NK-92 treated with Interleukin-12 subunit alpha and Interleukin-12 subunit beta, amount 100 ng/mL, for 24 hours (cell line): ENCODE measurements at regions not wholly inside any gene's neighbourhood (a gene's known extent, or its start where the extent isn't known, plus 50 kb on each side); places are given as distances from the start of the nearest gene placed in this dataset.

Experiments
- DNase-seq: peaks from one replicate; lab custom pipeline; 2025; lab: John Stamatoyannopoulos, UW

- DNase-seq: no peak
These were observed 727.9 kb upstream of the SEMA6A start for GRCh38 chr5:117302473-117302872.

- DNase-seq: no peak
These were observed 725.3 kb upstream of the SEMA6A start for GRCh38 chr5:117299936-117300328.

GRCh38 chr5:117299224-117299935 lies 724.8 kb upstream of the SEMA6A start:
- no peak for DNase-seq

- no peak for DNase-seq
These were observed 722.2 kb upstream of the SEMA6A start for GRCh38 chr5:117296872-117297271.

GRCh38 chr5:117295941-117296340 lies 721.3 kb upstream of the SEMA6A start:
- no peak for DNase-seq

- no peak for DNase-seq
These were observed 712.2 kb upstream of the SEMA6A start for GRCh38 chr5:117286813-117287212.

- DNase-seq: no peak
These were observed 697.0 kb upstream of the SEMA6A start for GRCh38 chr5:117271656-117272055.

- DNase-seq: no peak
These were observed 691.7 kb upstream of the SEMA6A start for GRCh38 chr5:117266280-117266679.

- DNase-seq: no peak
These were observed 688.6 kb upstream of the SEMA6A start for GRCh38 chr5:117263231-117263630.

GRCh38 chr5:117262572-117263131 lies 688.0 kb upstream of the SEMA6A start:
- no peak for DNase-seq

GRCh38 chr5:117261948-117262571 lies 687.4 kb upstream of the SEMA6A start:
- DNase-seq: no peak

GRCh38 chr5:117255211-117256027 lies 680.8 kb upstream of the SEMA6A start:
- no peak for DNase-seq

GRCh38 chr5:117252566-117252965 lies 677.9 kb upstream of the SEMA6A start:
- no peak for DNase-seq

GRCh38 chr5:117249086-117249815 lies 674.6 kb upstream of the SEMA6A start:
- DNase-seq: no peak

- no peak for DNase-seq
These were observed 671.8 kb upstream of the SEMA6A start for GRCh38 chr5:117246424-117246823.

- DNase-seq: no peak
These were observed 670.5 kb upstream of the SEMA6A start for GRCh38 chr5:117245130-117245529.

- no peak for DNase-seq
These were observed 667.4 kb upstream of the SEMA6A start for GRCh38 chr5:117242028-117242427.

- no peak for DNase-seq
These were observed 662.3 kb upstream of the SEMA6A start for GRCh38 chr5:117236941-117237340.

GRCh38 chr5:117235786-117236185 lies 661.2 kb upstream of the SEMA6A start:
- no peak for DNase-seq

GRCh38 chr5:117230375-117230774 lies 655.8 kb upstream of the SEMA6A start:
- no peak for DNase-seq

- no peak for DNase-seq
These were observed 646.1 kb upstream of the SEMA6A start for GRCh38 chr5:117220730-117221129.

GRCh38 chr5:117218789-117219188 lies 644.2 kb upstream of the SEMA6A start:
- DNase-seq: no peak
